Peyer's patch (tissue), 4 donors: ENCODE measurements at regions not wholly inside any gene's neighbourhood (a gene's known extent, or its start where the extent isn't known, plus 50 kb on each side); places are given as distances from the start of the nearest gene placed in this dataset.

Experiments used
- DNase-seq, 3 donors: peaks; one replicate each; pipeline ENCODE4 v3.0.0-alpha.2; 2017 to 2019
- H3K27ac ChIP-seq, 4 donors: fragments of 200-600 bp; sonication (generic); one replicate each; pipeline ENCODE4 v1.5.1; 2016 to 2019
- H3K27me3 ChIP-seq, 2 donors: fragments of 200-600 bp; sonication (generic); one replicate each; pipeline ENCODE4 v1.5.1; 2019
- H3K36me3 ChIP-seq, 3 donors: fragments of 200-600 bp; sonication (generic); one replicate each; pipeline ENCODE4 v1.5.1; 2016 to 2019
- H3K4me1 ChIP-seq, 4 donors: fragments of 200-600 bp; sonication (generic); one replicate each; pipeline ENCODE4 v1.5.1; 2016 to 2019
- H3K4me3 ChIP-seq, 4 donors: fragments of 200-600 bp; sonication (generic); 1 replicate in 3 of 4; 2 replicates in 1 of 4; pipeline ENCODE4 v1.5.1; 2016 to 2019; ENCODE audit warnings: mild to moderate bottlenecking in 1 of 4
- H3K9me3 ChIP-seq, 4 donors: fragments of 200-600 bp; sonication (generic); one replicate each; pipeline ENCODE4 v1.5.1; 2016 to 2019; ENCODE audit warnings: mild to moderate bottlenecking in 1 of 4
- POLR2A ChIP-seq, 2 donors: fragments of 450-650 bp; IDR thresholded peaks; one replicate each; pipeline ENCODE4 v1.5.1; 2017; ENCODE audit warnings: antibody characterized with exemption in 2 of 2, mild to moderate bottlenecking in 2 of 2, moderate library complexity in 2 of 2
- TF ChIP-seq, protein P1 (sequence below), 6 experiments: fragments of 450-650 bp in 4 of 6; fragments of 200-600 bp in 2 of 6; sonication (generic) in 1 of 6; IDR thresholded peaks; one replicate each; pipeline ENCODE4 v1.5.1; 2017 to 2019; ENCODE audit warnings: antibody characterized with exemption in 6 of 6, mild to moderate bottlenecking in 3 of 6, moderate library complexity in 1 of 6

DNA sequence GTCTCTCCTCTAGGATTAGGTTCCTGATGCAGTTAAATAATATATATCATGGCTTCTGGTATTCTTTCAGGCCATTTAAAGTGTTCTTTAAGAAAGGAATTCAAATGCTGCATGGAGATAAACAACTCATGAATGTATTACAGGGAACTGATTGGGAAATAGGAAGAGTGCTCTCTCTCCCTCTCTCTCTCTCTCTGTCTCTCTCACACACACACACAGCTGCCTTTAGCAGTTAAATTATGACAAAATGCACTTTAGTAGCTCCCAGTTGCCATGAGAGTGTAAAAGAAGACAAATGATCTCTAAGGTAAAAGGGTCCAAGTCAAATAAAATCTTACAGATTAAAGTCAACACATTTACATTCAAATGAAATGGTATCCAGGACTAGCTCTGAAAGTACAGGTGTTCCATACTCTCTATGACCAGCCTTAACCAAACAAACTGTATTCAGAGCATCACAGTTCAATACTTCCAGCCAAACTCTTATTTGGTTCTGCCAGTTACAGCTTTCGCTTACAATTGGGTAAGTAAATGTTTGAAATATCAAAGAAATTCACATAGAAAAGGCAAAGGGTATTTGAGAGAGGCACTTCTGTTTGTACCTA, 94.7 kb upstream of the CXXC4 start:
- H3K9me3 ChIP-seq, result no peaks in the 10 kb centered on the region
- H3K27ac ChIP-seq, result peak overlapping the region in 1 of 4 donors; percentile 19
- H3K36me3 ChIP-seq, result no peaks in the 10 kb centered on the region
- H3K4me1 ChIP-seq, result no peaks in the 10 kb centered on the region
- H3K27me3 ChIP-seq, result no peaks in the 10 kb centered on the region
- TF ChIP-seq, protein P1, sequence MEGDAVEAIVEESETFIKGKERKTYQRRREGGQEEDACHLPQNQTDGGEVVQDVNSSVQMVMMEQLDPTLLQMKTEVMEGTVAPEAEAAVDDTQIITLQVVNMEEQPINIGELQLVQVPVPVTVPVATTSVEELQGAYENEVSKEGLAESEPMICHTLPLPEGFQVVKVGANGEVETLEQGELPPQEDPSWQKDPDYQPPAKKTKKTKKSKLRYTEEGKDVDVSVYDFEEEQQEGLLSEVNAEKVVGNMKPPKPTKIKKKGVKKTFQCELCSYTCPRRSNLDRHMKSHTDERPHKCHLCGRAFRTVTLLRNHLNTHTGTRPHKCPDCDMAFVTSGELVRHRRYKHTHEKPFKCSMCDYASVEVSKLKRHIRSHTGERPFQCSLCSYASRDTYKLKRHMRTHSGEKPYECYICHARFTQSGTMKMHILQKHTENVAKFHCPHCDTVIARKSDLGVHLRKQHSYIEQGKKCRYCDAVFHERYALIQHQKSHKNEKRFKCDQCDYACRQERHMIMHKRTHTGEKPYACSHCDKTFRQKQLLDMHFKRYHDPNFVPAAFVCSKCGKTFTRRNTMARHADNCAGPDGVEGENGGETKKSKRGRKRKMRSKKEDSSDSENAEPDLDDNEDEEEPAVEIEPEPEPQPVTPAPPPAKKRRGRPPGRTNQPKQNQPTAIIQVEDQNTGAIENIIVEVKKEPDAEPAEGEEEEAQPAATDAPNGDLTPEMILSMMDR (IDR thresholded peaks at IDR 0.05), result no peak
- no peak for TF ChIP-seq POLR2A (IDR thresholded peaks at IDR 0.05)
- DNase-seq, result no peak
- no peak overlapping the region for H3K4me3 ChIP-seq

GRCh38 chr4:104591510-104591911, 96.8 kb upstream of the CXXC4 start:
- DNase-seq, result peak in 1 of 3 donors; percentile 57
- TF ChIP-seq POLR2A (IDR thresholded peaks at IDR 0.05), result no peak
- TF ChIP-seq, protein P1 (IDR thresholded peaks at IDR 0.05), result no peak
- Histone ChIP-seq H3K27ac (peak overlapping the region in 2 of 4 donors; percentile 39 to 70), H3K27me3 (no peaks in the 10 kb centered on the region), H3K9me3 (no peaks in the 10 kb centered on the region), H3K4me1 (no peaks in the 10 kb centered on the region), H3K4me3 (no peak overlapping the region), H3K36me3 (no peaks in the 10 kb centered on the region)

GRCh38 chr4:104592183-104592582, 97.5 kb upstream of the CXXC4 start:
- H3K4me3 ChIP-seq, result no peak overlapping the region
- TF ChIP-seq, protein P1 (IDR thresholded peaks at IDR 0.05), result no peak
- TF ChIP-seq POLR2A (IDR thresholded peaks at IDR 0.05), result no peak
- no peaks in the 10 kb centered on the region for H3K4me1 ChIP-seq
- no peaks in the 10 kb centered on the region for H3K9me3 ChIP-seq
- H3K27me3 ChIP-seq, result no peaks in the 10 kb centered on the region
- H3K27ac ChIP-seq, result peak overlapping the region in 3 of 4 donors; percentile 18 to 70 (median 39)
- no peaks in the 10 kb centered on the region for H3K36me3 ChIP-seq
- DNase-seq, result no peak

DNA sequence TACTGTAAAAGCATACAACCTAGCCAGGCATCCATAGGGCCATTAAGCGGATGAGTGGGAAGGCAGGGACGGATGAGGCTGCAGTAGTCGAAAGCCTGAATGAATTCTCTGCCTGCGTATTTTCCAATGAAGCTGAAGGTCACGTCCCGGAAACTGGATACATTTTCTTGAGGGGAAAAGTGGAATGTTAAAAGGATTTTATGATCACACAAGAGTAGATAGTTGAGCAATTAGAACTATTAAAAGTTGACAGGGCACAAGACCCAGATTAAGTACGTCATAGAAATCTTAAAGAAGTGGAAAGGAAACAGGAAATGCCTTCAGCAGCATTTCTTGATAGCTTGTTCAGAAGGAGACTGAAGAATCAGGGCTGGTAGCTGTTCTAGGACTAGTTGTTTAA, 98.3 kb upstream of the CXXC4 start:
- Histone ChIP-seq H3K36me3 (no peaks in the 10 kb centered on the region), H3K27me3 (no peaks in the 10 kb centered on the region), H3K4me1 (no peaks in the 10 kb centered on the region), H3K4me3 (no peak overlapping the region), H3K9me3 (no peaks in the 10 kb centered on the region), H3K27ac (peak overlapping the region in 3 of 4 donors; percentile 18 to 70 (median 43))
- TF ChIP-seq, protein P1 (IDR thresholded peaks at IDR 0.05), result no peak
- no peak for TF ChIP-seq POLR2A (IDR thresholded peaks at IDR 0.05)
- no peak for DNase-seq

GRCh38 chr4:104596189-104596588, 101.5 kb upstream of the CXXC4 start:
- no peak for DNase-seq
- H3K36me3 ChIP-seq, result no peaks in the 10 kb centered on the region
- no peak overlapping the region for H3K4me3 ChIP-seq
- no peak overlapping the region for H3K27ac ChIP-seq
- no peaks in the 10 kb centered on the region for H3K9me3 ChIP-seq
- H3K4me1 ChIP-seq, result no peaks in the 10 kb centered on the region
- no peak for TF ChIP-seq POLR2A (IDR thresholded peaks at IDR 0.05)
- TF ChIP-seq, protein P1 (IDR thresholded peaks at IDR 0.05), result no peak
- H3K27me3 ChIP-seq, result no peaks in the 10 kb centered on the region

GRCh38 chr4:104615496-104615895, 120.8 kb upstream of the CXXC4 start:
- Histone ChIP-seq H3K36me3 (no peaks in the 10 kb centered on the region), H3K9me3 (no peaks in the 10 kb centered on the region), H3K4me3 (no peak overlapping the region), H3K27ac (no peak overlapping the region), H3K4me1 (no peaks in the 10 kb centered on the region), H3K27me3 (no peaks in the 10 kb centered on the region)
- TF ChIP-seq, protein P1 (IDR thresholded peaks at IDR 0.05), result no peak
- TF ChIP-seq POLR2A (IDR thresholded peaks at IDR 0.05), result no peak
- DNase-seq, result no peak
